ENCODE measurements at regions not wholly inside any gene's neighbourhood (a gene's known extent, or its start where the extent isn't known, plus 50 kb on each side); places are given as distances from the start of the nearest gene placed in this dataset.

DNA sequence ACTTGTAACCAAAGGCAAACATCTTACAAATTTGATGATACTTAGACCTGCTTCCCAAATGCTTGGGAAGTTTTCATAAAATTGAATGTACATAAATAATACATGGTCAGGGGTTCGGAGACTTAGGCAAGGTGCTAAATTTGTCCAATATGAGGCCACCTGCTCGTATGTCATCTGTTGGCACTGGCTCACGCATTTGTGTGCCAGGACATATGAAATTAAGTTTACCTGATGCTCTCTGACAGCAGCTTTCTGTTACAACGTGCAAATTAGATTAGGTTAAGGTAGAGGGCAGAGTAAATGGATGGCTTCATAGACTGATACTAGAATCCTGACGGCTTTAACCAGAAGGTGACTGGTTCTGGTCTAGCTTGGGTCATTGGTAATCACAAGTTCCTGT, 970.3 kb upstream of the RBFOX1 start:
- Histone ChIP-seq H3K4me1 (ENCODE audit: control insufficient read depth in 1 of 2, insufficient read depth in 2 of 2, low read length in 2 of 2) (no peaks in the 10 kb centered on the region), H3K27me3 (ENCODE audit: insufficient read depth, low read length) (no peaks in the 10 kb centered on the region), H4K20me1 (ENCODE audit: insufficient read depth) (no peaks in the 10 kb centered on the region), H3K4me2 (ENCODE audit: low read length) (no peak overlapping the region), H3K36me3 (ENCODE audit: control insufficient read depth in 1 of 2, insufficient read depth in 2 of 2, low read length in 2 of 2) (no peaks in the 10 kb centered on the region), H3K9me2 (ENCODE audit: insufficient read depth) (no peaks in the 10 kb centered on the region), H3K79me2 (ENCODE audit: insufficient read depth, low read length) (no peaks in the 10 kb centered on the region), H3K9me3 (ENCODE audit: control insufficient read depth in 1 of 2, insufficient read depth in 1 of 2, low read depth in 1 of 2, low read length in 2 of 2) (no peaks in the 10 kb centered on the region), H3K4me3 (replicated peaks in 1 of 2; ENCODE audit: low read depth in 1 of 2, low read length in 2 of 2) (no peak overlapping the region), H2AFZ (ENCODE audit: low read depth, low read length, poor library complexity, severe bottlenecking) (no peak overlapping the region), H3K9ac (ENCODE audit: low read length) (no peak overlapping the region), H3K27ac (ENCODE audit: low read depth, low read length) (no peak overlapping the region)
- ChIA-PET POLR2A (no interaction called here), RAD21 (ENCODE audit: low non-redundant PET in 1 of 2, low total read pairs in 2 of 2, uncharacterized antibody in 2 of 2, unreplicated experiment in 2 of 2) (no interaction called here), CTCF (no interaction called here)
- ATAC-seq = no peak
- DNase-seq (ENCODE audit: low read depth, low spot score) = no peak
- BruUV-seq (replicated peaks) = no TSS peak
- intact Hi-C loops (cut with micrococcal nuclease) = no loop called here
- no peak for TF ChIP-seq RAD21 (IDR thresholded peaks at IDR 0.05; ENCODE audit: low read depth)
- no peak for TF ChIP-seq ELF1 (IDR thresholded peaks at IDR 0.05; ENCODE audit: borderline replicate concordance, low read depth)
- TF ChIP-seq, protein P1, sequence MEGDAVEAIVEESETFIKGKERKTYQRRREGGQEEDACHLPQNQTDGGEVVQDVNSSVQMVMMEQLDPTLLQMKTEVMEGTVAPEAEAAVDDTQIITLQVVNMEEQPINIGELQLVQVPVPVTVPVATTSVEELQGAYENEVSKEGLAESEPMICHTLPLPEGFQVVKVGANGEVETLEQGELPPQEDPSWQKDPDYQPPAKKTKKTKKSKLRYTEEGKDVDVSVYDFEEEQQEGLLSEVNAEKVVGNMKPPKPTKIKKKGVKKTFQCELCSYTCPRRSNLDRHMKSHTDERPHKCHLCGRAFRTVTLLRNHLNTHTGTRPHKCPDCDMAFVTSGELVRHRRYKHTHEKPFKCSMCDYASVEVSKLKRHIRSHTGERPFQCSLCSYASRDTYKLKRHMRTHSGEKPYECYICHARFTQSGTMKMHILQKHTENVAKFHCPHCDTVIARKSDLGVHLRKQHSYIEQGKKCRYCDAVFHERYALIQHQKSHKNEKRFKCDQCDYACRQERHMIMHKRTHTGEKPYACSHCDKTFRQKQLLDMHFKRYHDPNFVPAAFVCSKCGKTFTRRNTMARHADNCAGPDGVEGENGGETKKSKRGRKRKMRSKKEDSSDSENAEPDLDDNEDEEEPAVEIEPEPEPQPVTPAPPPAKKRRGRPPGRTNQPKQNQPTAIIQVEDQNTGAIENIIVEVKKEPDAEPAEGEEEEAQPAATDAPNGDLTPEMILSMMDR (IDR thresholded peaks at IDR 0.05 in 2 of 3, conservative IDR thresholded peaks at IDR 0.05 in 1 of 3; ENCODE audit: borderline replicate concordance in 1 of 3, insufficient read depth in 1 of 3, low read depth in 2 of 3, low read length in 2 of 3) = no peak
- no peak for TF ChIP-seq CBX3 (IDR thresholded peaks at IDR 0.05; ENCODE audit: low read depth)
- no peak for TF ChIP-seq YY1 (IDR thresholded peaks at IDR 0.05; ENCODE audit: extremely low read depth, insufficient replicate concordance, low read depth, low read length)
- TF ChIP-seq JUND (IDR thresholded peaks at IDR 0.05) = no peak
- no peak for TF ChIP-seq SIN3A (IDR thresholded peaks at IDR 0.05; ENCODE audit: low read depth)
- TF ChIP-seq, protein P2, sequence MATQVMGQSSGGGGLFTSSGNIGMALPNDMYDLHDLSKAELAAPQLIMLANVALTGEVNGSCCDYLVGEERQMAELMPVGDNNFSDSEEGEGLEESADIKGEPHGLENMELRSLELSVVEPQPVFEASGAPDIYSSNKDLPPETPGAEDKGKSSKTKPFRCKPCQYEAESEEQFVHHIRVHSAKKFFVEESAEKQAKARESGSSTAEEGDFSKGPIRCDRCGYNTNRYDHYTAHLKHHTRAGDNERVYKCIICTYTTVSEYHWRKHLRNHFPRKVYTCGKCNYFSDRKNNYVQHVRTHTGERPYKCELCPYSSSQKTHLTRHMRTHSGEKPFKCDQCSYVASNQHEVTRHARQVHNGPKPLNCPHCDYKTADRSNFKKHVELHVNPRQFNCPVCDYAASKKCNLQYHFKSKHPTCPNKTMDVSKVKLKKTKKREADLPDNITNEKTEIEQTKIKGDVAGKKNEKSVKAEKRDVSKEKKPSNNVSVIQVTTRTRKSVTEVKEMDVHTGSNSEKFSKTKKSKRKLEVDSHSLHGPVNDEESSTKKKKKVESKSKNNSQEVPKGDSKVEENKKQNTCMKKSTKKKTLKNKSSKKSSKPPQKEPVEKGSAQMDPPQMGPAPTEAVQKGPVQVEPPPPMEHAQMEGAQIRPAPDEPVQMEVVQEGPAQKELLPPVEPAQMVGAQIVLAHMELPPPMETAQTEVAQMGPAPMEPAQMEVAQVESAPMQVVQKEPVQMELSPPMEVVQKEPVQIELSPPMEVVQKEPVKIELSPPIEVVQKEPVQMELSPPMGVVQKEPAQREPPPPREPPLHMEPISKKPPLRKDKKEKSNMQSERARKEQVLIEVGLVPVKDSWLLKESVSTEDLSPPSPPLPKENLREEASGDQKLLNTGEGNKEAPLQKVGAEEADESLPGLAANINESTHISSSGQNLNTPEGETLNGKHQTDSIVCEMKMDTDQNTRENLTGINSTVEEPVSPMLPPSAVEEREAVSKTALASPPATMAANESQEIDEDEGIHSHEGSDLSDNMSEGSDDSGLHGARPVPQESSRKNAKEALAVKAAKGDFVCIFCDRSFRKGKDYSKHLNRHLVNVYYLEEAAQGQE (IDR thresholded peaks at IDR 0.05; ENCODE audit: low read depth) = no peak
- no peak for TF ChIP-seq ZNF274 (IDR thresholded peaks at IDR 0.05; ENCODE audit: low read depth, low read length)
- TF ChIP-seq FOSL1 (IDR thresholded peaks at IDR 0.05; ENCODE audit: low read depth) = no peak
- no peak for TF ChIP-seq TCF7L2 (IDR thresholded peaks at IDR 0.05; ENCODE audit: borderline replicate concordance, extremely low read depth, insufficient read depth, insufficient read length)
- TF ChIP-seq, protein P3, sequence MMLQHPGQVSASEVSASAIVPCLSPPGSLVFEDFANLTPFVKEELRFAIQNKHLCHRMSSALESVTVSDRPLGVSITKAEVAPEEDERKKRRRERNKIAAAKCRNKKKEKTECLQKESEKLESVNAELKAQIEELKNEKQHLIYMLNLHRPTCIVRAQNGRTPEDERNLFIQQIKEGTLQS (IDR thresholded peaks at IDR 0.05) = no peak
